IMR-90 (cell line): ENCODE measurements at regions not wholly inside any gene's neighbourhood (a gene's known extent, or its start where the extent isn't known, plus 50 kb on each side); places are given as distances from the start of the nearest gene placed in this dataset.
A peak's percentile ranks its signal among the peaks of the same experiment; 100 is the strongest.

Experiments
- ATAC-seq: fragments of 200-7000 bp; cut with Tn5 transposase; 2 replicates; pipeline ENCODE4 v1.9.1; 2020; ENCODE audit warnings: low read depth, mild to moderate bottlenecking, moderate library complexity
- BruUV-seq: library from RNA; stranded (reverse); fragments of 400-500 nt; replicated peaks from 2 replicates; lab custom pipeline; 2021; lab: Mats Ljungman, UMichigan
- CTCF ChIA-PET: fragments of 300-600 bp; formaldehyde crosslinking; extraction: SDS; loops from one replicate; lab custom pipeline; 2021; ENCODE audit warnings: antibody characterized with exemption; lab: Yijun Ruan, JAX
- POLR2A ChIA-PET: fragments of 300-600 bp; sonication (Branson Sonifier 250); formaldehyde crosslinking; loops from one replicate; lab custom pipeline; 2022; ENCODE audit warnings: antibody characterized with exemption; ENCODE audit not compliant: unreplicated experiment; lab: Charles Lee
- DNase-seq: peaks from one replicate; pipeline ENCODE4 v3.0.0; 2013
- H2AFZ ChIP-seq: replicated peaks from 2 replicates; pipeline ENCODE3; 2013; ENCODE audit warnings: low read length, mild to moderate bottlenecking; ENCODE audit not compliant: poor library complexity
- H2AK5ac ChIP-seq: 2 replicates; pipeline ENCODE4 v1.6.1; 2013; ENCODE audit warnings: low read depth, low read length, inconsistent platforms
- H2AK9ac ChIP-seq: replicated peaks from 2 replicates; pipeline ENCODE3; 2013; ENCODE audit warnings: mild to moderate bottlenecking, low read depth, low read length, moderate library complexity; ENCODE audit not compliant: poor library complexity
- H2BK120ac ChIP-seq: 2 replicates; pipeline ENCODE4 v1.6.1; 2013; ENCODE audit warnings: low read depth, low read length, inconsistent platforms
- H2BK15ac ChIP-seq: 3 replicates; pipeline ENCODE4 v1.6.1; 2013; ENCODE audit warnings: low read depth, low read length, inconsistent platforms
- H2BK20ac ChIP-seq: 2 replicates; pipeline ENCODE4 v1.6.1; 2013; ENCODE audit warnings: low read depth, mild to moderate bottlenecking, inconsistent platforms, low read length, moderate library complexity
- H2BK5ac ChIP-seq: 2 replicates; pipeline ENCODE4 v1.6.1; 2013; ENCODE audit warnings: mild to moderate bottlenecking, low read depth, low read length, inconsistent platforms; ENCODE audit not compliant: poor library complexity, severe bottlenecking
- H3K14ac ChIP-seq: replicated peaks from 2 replicates; pipeline ENCODE4 v1.6.1; 2013; ENCODE audit warnings: low read depth, low read length, inconsistent platforms
- H3K18ac ChIP-seq: 2 replicates; pipeline ENCODE4 v1.6.1; 2013; ENCODE audit warnings: low read depth, low read length, control low read depth
- H3K23ac ChIP-seq: 2 replicates; pipeline ENCODE4 v1.6.1; 2013; ENCODE audit warnings: low read depth, low read length, inconsistent platforms
- H3K27ac ChIP-seq: 2 replicates; pipeline ENCODE4 v1.5.1; 2013; ENCODE audit warnings: mild to moderate bottlenecking, control low read depth, low read length; ENCODE audit not compliant: insufficient read depth
- H3K27me3 ChIP-seq: 2 replicates; pipeline ENCODE4 v1.6.1; 2013; ENCODE audit warnings: low read length; ENCODE audit not compliant: control insufficient read depth, insufficient read depth
- H3K36me3 ChIP-seq: 2 replicates; pipeline ENCODE4 v1.6.1; 2013; ENCODE audit warnings: low read length, mixed read lengths; ENCODE audit not compliant: control insufficient read depth, insufficient read depth
- H3K4ac ChIP-seq: 2 replicates; pipeline ENCODE4 v1.6.1; 2013; ENCODE audit warnings: low read depth, low read length, inconsistent platforms
- H3K4me1 ChIP-seq: 2 replicates; pipeline ENCODE4 v1.6.1; 2013; ENCODE audit warnings: low read length, mixed read lengths; ENCODE audit not compliant: control insufficient read depth, insufficient read depth
- H3K4me2 ChIP-seq: 2 replicates; pipeline ENCODE4 v1.6.1; 2013; ENCODE audit warnings: low read depth, mild to moderate bottlenecking, control low read depth, low read length, moderate library complexity
- H3K4me3 ChIP-seq: 2 replicates; pipeline ENCODE4 v1.5.1; 2013; ENCODE audit warnings: low read depth, mild to moderate bottlenecking, control low read depth, low read length, moderate library complexity; ENCODE audit not compliant: insufficient read depth
- H3K56ac ChIP-seq: 2 replicates; pipeline ENCODE4 v1.6.1; 2013; ENCODE audit warnings: low read length, inconsistent platforms; ENCODE audit not compliant: insufficient read depth; ENCODE audit errors: extremely low read depth
- H3K79me1 ChIP-seq, 2 experiments: 2 replicates each; pipeline ENCODE4 v1.6.1; 2013; ENCODE audit warnings: low read length in 2 of 2, inconsistent platforms in 1 of 2, low read depth in 1 of 2
- H3K9ac ChIP-seq: 2 replicates; pipeline ENCODE4 v1.6.1; 2013; ENCODE audit warnings: low read depth, low read length, control low read depth
- H3K9me1 ChIP-seq: 2 replicates; pipeline ENCODE4 v1.6.1; 2013; ENCODE audit warnings: low read length, inconsistent platforms; ENCODE audit not compliant: insufficient read depth
- H3K9me3 ChIP-seq: 2 replicates; pipeline ENCODE4 v1.6.1; 2013; ENCODE audit warnings: low read length; ENCODE audit not compliant: control insufficient read depth, insufficient read depth
- H4K20me1 ChIP-seq: 2 replicates; pipeline ENCODE4 v1.6.1; 2013; ENCODE audit warnings: low read length, inconsistent platforms; ENCODE audit not compliant: insufficient read depth
- H4K5ac ChIP-seq: 2 replicates; pipeline ENCODE4 v1.6.1; 2013; ENCODE audit warnings: mild to moderate bottlenecking, low read depth, low read length, control low read depth
- H4K8ac ChIP-seq, 2 experiments: 2 replicates each; pipeline ENCODE4 v1.6.1; 2013; ENCODE audit warnings: low read depth in 2 of 2, low read length in 2 of 2, control low read depth in 1 of 2, inconsistent platforms in 1 of 2
- H4K91ac ChIP-seq: 2 replicates; pipeline ENCODE4 v1.6.1; 2013; ENCODE audit warnings: low read depth, low read length, inconsistent platforms; ENCODE audit not compliant: insufficient read depth
- CEBPB ChIP-seq: IDR thresholded peaks from 2 replicates; pipeline ENCODE4 v1.6.1; 2012; ENCODE audit warnings: low read depth, low read length, improper control_type of control experiment
- ELK1 ChIP-seq: fragments of 150-350 bp; IDR thresholded peaks from 2 replicates; pipeline ENCODE4 v1.6.1; 2016; ENCODE audit warnings: low read depth, mild to moderate bottlenecking, low read length, moderate library complexity, borderline replicate concordance
- WGBS, 2 experiments: methylation state at CpG; one replicate each; pipeline versions ENCODE4 v1.1.5 to v1.1.7; 2013; ENCODE audit warnings: missing lambda C conversion rate in 2 of 2; ENCODE audit not compliant: insufficient read length in 1 of 2; ENCODE audit errors: extremely low coverage in 2 of 2; 5-methylcytosine and 5-hydroxymethylcytosine counted together
- dilution Hi-C: fragments of 300-500 bp; cut with HindIII; formaldehyde crosslinking; loops from one replicate; pipeline ENCODE4 v1.14.3; 2018; ENCODE audit warnings: low sequenced_read_pairs; ENCODE audit not compliant: unreplicated experiment
- in situ Hi-C: fragments of 300-500 bp; cut with MboI; formaldehyde crosslinking; loops from 3 replicates; pipeline ENCODE4 v1.14.3; 2019; ENCODE audit warnings: low sequenced_read_pairs, inconsistent platforms, mixed read lengths
- intact Hi-C: fragments of 100-400 bp; cut with micrococcal nuclease; formaldehyde crosslinking; loops from 2 replicates; pipeline ENCODE4 v1.10.0; 2022

GRCh38 chr4:159002950-159003349 lies 99.9 kb upstream of the RAPGEF2 start:
- no peak overlapping the region for H3K23ac ChIP-seq
- no peak overlapping the region for H2AK5ac ChIP-seq
- H3K9ac ChIP-seq = no peak overlapping the region
- TF ChIP-seq CEBPB = peak; percentile 60
- no peak for TF ChIP-seq ELK1
- H3K9me1 ChIP-seq = no peaks in the 10 kb centered on the region; the same call in 1 of the 2 replicates
- no peaks in the 10 kb centered on the region for H3K36me3 ChIP-seq
- no peak overlapping the region for H2AFZ ChIP-seq
- peak overlapping the region; percentile 38 for H2BK5ac ChIP-seq
- no peak overlapping the region for H2BK20ac ChIP-seq
- dilution Hi-C loops (no loop called here), intact Hi-C loops (no loop called here), in situ Hi-C loops (no loop called here)
- H3K9me3 ChIP-seq = no peaks in the 10 kb centered on the region
- no peaks in the 10 kb centered on the region for H3K79me1 ChIP-seq
- ChIA-PET CTCF (no interaction called here), POLR2A (no interaction called here)
- no peak overlapping the region for H3K4me3 ChIP-seq
- DNase-seq (peak; percentile 79), ATAC-seq (peak; percentile 79)
- H3K18ac ChIP-seq = no peak overlapping the region
- H2AK9ac ChIP-seq = no peak overlapping the region
- H3K27ac ChIP-seq = no peak overlapping the region
- H3K27me3 ChIP-seq = no peaks in the 10 kb centered on the region
- H3K56ac ChIP-seq = no peak overlapping the region
- WGBS, 2 experiments = 0% methylated on average over 1 of the region's 3 CpGs; no CpG with 5 or more reads in 1 of the 2 experiments
- H3K14ac ChIP-seq = no peak overlapping the region
- no peak overlapping the region for H3K4ac ChIP-seq
- no peak overlapping the region for H4K8ac ChIP-seq
- peaks cover 6% of the 10 kb centered on the region; the same call in 1 of the 2 replicates for H3K4me1 ChIP-seq
- no peak overlapping the region for H2BK15ac ChIP-seq
- peak overlapping the region; percentile 10; the same call in 1 of the 2 replicates for H3K4me2 ChIP-seq
- H4K20me1 ChIP-seq = no peaks in the 10 kb centered on the region
- no peak overlapping the region for H4K91ac ChIP-seq
- no peak overlapping the region for H4K5ac ChIP-seq
- BruUV-seq = no TSS peak
- H2BK120ac ChIP-seq = no peak overlapping the region
